ENCODE measurements at regions not wholly inside any gene's neighbourhood (a gene's known extent, or its start where the extent isn't known, plus 50 kb on each side); places are given as distances from the start of the nearest gene placed in this dataset.

DNA sequence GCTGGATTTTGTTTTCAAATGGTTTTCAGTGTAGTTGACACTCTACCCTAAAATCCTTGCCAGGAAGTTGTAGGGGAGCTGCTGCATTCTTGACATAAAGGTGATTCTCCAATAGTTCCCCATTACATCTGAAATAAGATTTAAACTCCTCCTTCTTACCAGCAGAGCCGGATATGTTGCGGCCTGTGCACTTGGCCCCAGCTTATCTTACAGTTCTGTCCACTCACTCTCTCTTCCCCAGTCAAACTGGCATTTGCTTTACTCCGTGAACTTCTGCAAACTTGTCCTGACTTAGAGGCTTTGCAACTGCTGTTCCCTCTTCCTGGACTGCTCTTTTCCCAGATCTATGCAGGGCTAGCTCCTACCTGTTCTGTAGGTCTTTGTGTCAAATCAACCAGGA, 929.5 kb downstream of the VRK1 start:
- no peak for DNase-seq (ENCODE audit: low spot score)

DNA sequence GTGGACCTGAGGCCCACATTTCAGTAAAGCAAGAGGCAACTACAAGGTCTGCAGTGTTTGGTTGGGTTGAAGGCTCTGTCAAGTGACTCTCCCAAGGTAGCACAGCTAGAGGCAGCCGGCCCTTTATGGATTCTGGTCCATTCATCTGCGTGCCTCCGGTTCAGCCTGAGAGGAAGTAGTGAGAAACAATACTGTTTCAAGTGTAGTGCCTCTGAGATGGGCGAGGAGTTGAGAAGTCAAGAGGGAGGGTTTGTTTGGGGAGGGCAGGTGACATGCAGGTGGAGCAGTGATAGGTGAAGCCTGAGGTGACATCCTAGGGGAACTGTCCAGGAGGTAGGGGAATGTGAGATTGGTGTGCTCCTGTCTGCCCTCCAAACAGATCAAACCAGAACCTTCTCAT, 933.5 kb downstream of the VRK1 start:
- no peak for DNase-seq (ENCODE audit: low spot score)

DNA sequence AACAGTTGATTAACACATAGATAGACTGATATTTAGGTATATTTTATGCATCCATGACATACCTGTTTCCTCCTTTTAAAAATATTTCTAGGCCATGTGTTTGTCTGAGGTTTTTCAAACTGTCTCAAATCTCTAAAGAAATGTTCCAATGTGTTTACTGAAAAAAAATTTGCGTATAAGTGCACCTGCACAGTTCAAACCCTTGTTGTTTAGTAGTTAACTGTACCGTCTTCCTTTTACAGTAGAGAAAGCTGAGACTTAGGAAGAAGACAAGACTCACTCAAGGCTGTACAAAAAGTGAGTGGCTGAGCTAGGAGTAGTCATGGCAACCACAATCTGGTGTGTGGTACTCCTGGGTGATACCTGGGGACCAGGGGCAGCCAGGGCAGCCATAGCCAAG, 934.6 kb downstream of the VRK1 start:
- DNase-seq (ENCODE audit: low spot score) = no peak

DNA sequence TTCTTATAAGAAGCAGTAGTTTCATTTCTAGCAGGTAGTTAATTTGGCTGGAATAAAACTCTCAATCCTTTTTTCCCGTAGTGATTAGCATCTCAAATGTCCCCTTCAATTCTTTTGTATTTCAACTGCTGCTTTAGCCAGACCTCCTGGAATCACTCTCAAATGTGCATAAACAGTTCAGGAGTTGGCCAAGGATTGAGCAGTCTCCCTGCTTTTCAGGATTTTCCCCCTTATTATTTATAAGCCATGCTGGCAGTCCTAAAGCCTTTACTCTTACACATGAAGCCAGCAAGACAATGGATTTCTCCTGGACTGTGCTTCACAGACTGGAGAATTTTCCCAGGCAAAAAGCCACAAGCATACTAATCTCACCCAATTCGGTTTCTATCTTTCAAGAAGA, 950.1 kb downstream of the VRK1 start:
- no peak for DNase-seq (ENCODE audit: low spot score)

DNA sequence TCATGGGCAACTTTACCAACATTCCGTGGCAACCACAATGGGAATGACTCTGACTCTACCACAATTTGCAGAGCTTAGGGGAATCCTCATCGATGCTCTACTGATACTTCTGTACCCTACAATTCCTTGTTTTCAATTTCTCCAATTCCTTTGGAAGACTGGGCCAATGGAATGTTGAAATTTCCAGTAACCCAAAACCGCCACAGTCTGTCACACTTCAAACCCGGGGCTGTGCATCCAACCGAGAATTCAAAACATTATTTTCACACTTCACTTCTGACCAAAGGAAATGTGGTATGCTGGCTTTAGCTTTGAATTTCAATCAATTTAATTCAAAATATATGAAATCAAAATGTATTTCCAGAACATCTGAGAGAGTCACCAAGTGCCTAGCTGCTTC, 951.4 kb downstream of the VRK1 start:
- no peak for DNase-seq (ENCODE audit: low spot score)

DNA sequence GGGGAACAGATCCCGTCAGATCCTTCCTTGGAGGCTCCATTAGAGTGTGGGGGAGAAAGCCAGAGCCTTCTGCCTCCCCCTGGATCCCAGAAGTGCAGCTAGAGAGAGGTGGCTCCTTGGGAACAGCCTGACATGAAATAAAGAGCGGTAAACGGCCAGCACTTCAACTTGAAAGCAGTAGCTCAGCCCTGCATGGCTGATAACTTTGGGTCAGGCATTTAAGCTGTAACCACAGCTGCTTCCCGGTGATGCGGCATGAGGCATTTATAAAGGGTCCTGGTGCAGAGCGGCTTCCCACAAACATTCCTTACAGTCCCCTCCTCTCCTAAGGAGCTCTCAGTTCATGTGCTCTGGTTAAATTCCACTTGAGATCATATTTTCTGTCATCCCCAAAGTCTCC, 960.3 kb downstream of the VRK1 start:
- DNase-seq (ENCODE audit: low spot score) = no peak

DNA sequence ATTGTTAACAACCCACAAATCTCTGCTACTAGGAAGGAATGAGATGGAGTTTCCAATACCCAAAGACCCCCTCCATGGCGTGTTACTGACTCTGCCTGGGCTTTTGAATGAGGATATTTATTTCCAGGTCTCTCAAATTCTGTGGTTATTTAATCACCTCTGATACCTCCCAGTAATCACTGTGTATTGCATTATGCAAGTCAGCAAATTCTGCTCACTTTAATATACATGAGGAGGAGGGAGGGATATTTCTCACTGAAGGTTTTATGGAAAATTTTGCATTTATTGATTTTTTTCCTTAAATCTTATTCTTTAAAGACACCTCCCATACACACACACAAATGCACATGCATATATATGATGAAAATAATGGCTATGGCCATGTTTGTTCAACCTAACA, 962.9 kb downstream of the VRK1 start:
- no peak for DNase-seq (ENCODE audit: low spot score)

DNA sequence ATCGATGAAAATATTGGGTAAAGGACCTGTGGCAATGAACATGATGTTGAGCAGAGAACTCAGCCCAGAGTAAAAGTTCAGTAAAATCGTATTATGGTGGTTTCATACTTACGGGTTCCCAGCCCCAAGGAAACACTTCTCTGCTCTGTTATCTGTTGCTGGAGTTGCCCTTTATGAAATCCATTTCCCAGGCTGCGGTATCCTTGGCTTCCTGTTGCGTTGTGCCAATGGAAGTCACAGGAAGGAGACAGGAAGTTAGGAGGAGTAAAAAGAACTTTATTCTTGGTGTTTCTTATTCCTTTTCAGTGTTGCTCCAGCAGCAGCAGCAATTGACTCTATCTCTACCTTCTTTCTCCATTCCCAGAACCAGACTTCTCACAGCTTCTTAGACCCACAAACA, 965.2 kb downstream of the VRK1 start:
- DNase-seq (ENCODE audit: low spot score) = no peak

DNA sequence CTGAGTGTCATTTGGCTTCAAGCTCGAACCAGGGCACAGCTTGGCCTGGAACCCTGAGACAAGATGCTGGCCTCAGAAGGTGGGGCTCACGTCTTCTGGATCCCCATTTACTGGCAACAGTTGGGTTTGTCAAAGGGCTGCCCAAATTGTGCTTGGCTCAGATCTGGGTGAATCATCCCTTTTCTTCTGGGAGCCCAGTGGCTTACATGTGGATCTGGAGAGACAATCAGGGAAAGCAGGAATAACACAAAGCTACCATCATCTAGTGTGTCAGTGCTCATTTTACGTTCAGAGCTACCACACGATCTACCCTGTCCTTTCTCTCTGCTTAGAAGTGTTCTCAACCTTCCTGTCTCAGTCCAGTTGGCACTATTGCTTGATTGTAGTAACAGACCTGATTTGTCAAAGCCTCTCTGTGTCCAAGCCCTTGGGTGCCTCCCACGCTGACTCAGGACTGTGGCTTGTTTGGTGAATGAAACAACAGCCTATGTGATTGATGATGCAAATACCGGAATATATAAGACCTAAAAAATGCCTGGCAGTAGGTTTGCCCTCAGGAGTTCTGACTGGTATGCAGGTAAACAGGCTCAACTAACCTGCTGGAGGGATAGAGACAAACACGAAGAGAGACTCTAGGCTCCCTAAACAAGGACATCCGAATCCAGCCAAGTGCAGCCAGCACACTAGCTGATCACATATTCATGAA, 974.3 kb downstream of the VRK1 start:
- DNase-seq (ENCODE audit: low spot score) = no peak

DNA sequence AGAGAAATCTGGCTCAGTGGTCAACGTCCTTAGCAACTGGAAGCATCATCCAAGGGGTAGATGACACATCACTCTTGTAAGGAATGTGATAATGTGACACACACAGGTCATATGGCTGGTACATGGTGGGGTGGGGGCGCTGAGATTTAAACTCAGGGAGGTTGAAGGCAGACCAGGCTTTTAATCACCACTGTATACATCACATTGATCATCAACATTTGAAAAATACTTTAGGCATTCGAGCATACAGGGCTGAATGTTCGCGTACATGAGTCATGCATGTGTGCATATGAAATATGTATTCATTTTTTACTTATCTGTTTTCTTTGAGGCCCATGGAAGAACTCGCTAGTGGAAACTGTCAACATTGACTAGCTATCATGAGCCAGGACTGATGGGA, 976.4 kb downstream of the VRK1 start:
- no peak for DNase-seq (ENCODE audit: low spot score)

DNA sequence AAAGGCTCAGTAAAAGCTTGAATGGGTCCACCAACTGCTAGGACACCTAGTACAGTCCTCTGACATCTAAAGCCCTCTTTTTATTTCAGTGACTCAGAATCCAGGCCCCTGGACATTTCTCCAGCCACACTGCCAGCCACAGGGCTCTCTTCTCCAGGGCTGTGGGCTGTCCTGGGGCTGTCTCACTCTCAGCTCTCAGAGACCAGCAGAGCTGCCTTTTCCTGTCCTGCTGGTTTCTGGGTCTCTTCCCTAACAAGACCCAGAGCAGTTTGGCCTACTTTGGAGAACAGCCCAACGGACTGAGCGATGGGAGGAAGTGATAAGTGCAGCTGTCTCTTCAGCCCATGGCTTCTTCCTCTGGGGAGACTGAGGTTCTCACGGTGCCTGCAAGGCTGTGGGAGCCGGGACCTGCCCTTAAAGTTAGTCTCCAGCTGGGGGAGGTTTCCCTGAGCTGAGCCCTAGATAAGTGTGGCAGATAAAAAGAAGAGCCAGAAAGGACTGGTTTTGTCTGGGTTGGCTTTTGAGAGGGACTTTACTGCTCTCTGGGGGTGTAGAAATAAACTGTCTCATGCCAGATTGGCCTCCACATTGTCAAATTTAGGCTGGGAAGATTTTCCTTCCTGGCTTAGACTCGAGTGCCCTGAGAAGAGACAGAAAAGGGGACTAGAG, 979.8 kb downstream of the VRK1 start:
- DNase-seq (ENCODE audit: low spot score) = no peak

DNA sequence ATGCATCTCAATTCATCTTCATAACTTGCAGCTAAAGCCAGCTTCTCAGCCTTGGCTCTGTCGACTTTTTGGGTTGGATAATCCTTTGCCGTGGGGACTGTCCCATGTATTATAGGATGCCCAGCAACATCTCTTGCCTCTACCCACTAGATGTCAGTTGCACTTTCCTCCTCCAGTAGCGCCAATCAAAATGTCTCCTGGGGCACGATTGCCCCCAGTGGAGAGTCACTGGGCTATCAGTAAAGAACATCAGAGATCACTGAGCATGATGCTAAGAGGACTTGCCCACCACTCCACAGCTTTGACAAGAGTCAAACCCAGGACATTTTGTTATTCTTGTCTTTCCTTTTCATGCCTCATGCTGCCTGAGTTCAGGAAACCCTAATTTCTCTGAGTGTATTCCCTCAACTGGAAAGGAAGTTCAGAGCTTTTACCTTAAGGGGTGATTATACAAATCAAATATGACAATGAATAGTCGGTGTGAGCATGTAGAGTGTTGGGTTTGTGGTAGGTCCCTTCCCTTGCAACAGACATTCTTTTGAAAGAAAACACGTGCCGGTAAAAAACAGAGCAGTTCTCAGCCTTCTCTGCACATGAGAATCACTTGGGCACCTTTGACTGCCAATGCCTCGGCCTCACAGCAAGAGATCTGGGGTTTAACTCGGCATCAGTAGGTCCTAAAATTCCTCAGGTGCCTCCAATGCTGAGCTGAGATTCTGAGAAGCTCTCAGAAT, 980.6 kb downstream of the VRK1 start:
- DNase-seq (ENCODE audit: low spot score) = no peak

DNA sequence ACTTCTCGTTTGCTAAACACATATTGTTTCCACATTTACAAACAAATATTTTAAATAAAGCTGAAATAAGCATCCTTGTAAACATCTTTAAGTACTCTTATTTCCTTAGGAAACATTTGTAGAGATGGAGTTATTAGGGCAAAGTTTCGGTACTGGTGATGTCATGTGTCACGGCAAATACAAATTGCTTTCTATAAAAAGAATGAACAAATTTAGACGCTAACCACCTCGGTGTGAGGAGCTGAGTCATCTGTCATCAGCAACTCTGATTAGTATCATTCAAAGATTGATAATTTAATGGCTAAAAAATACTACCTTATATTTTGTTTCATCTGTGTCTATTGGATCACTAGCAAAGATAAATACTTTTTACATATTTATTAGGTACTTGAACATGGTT, 982.0 kb downstream of the VRK1 start:
- DNase-seq (ENCODE audit: low spot score) = no peak

DNA sequence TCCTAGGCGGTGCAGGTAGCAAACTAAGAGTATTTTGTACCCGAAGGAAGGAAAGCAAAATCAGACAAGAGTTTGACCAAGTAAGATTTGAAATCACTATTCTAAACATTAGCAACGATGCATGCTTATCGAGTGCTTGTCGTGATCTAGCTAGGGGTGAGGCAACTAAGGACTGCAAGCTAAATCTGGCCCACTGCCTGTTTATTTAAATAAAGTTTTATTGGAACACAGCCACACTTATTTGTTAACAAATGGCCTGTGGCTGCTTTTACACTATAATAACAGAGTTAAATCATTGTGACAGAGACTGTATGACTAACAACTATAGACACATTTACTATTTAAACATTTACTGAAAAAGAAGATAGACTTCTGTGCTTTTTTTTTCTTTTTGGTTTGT, 983.6 kb downstream of the VRK1 start:
- DNase-seq (ENCODE audit: low spot score) = no peak

DNA sequence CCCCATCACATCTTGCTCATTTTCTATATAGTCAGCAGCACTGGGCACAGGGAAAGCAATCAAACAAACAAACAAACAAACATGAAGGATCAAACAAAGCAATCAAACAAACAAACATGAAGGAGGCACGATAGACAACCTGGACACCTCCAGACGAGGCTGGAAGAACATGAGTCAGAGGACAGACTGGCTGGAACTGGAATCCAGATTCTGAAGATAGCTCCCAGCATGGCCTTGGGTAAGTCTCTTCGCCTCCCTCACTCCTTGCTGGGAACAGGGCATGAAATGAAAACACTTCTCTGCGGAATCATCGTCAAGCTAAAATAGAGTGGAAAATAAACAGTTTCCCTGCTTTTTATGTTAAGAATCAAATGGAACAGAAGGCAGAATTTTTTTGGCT, 984.8 kb downstream of the VRK1 start:
- no peak for DNase-seq (ENCODE audit: low spot score)

DNA sequence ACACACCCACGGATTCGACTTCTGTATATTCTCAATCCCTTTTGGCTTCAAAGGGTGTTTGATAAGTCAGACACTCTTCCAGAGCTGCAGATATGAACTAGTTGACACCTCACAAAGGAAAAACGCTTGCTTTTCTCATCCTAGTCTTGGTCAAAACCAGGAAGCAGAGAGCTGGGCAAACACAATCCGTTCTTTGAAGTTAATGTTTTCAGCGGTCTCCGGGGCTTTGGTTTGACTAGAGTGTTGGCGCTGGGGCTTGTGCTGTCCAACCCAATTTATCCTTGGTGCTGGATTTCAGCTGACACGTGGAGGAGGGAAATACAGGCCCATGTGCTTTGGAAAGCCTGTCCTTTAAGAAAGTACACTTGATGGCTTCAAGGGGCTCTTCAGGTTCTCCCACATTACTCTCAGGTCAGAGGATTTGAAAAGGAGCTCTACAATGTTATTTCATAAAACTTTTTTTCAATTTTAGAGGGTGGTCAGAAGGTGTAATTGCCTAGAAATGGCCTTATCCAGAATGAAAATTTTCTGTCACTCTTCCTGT, 985.8 kb downstream of the VRK1 start:
- DNase-seq (ENCODE audit: low spot score) = no peak

DNA sequence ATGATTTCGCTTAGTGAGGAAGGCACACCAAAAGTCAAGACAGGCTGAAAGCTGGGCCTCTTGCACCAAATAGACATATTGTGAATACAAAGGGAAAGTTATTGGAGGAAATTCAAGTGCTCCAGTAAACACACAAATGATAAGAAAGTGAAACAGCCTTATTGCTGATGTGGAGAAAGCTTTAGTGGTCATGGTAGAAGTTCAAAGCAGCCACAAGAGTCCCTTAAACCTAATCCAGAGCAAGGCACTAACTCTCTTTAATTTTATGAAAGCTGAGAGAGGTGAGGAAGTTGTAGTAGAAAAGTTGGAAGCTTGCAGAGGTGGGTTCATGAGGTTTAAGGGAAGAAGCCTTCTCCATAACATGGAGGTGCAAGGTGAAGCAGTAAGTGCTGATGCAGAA, 988.3 kb downstream of the VRK1 start:
- DNase-seq (ENCODE audit: low spot score) = no peak

DNA sequence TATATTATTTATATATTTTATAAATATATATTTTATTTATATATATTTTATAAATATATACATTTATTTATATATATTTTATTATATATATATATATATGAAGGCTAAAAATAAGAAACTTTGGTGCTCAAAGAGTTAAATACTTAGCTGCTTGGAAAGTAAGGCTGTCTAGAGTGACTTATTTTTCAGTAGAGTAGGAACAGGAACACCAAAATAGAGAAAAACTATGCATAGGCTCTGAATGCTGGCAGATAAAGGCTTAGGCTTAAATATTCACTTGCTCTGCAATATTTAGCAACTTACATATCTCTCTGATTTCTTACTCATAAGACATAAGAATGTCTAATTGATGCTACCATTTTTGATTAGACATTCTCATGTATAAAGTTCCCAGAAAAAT, 991.2 kb downstream of the VRK1 start:
- no peak for DNase-seq (ENCODE audit: low spot score)

DNA sequence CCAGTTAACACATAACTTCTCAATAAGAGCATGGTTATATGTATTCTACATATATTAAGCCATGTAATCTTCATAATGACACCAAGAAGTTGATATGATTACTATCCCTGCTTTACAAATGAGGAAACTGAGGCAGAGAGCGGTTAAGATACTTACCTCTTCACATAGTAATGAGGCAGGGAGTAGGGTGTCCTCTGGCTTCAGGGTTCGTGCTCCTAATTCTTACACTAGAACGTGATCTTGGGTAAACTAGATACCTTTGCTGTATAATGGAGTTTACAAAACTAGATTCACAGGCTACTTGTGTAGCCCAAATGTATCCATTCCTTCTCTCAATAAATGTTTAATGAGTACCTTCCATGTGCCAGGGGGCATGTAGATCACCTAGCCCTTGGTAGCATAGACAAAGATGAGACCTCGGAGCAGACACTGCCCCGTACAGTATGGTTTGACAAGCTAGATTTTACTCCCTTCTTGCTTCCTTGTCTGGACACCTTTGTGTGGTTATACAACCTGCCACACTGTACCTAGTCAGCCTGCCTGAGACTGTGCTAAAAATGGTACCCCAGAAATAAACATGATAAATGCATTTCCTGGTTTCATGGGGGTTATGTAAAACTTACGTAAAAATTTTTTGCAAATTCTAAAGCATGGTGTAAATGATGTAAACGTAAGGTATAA, 991.8 kb downstream of the VRK1 start:
- no peak for DNase-seq (ENCODE audit: low spot score)

DNA sequence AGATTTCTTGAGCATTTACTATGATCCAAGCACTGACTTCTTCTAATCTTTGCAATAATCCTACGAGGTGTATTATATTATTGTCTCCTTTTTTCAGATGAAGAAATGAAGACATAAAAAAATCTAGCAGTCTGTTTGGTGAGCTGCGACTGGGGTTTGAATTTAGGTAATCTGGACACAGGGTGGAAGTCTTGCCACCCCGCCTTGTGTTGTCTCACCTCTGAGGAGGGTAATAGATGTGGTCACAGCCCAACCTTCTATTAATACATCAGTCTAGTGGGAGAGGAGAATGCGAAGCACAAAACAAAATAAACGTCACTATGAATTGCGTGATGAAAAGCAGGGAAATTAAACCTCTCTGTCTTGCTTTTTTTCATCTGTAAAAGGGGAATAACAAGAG, 993.9 kb downstream of the VRK1 start:
- DNase-seq (ENCODE audit: low spot score) = no peak

DNA sequence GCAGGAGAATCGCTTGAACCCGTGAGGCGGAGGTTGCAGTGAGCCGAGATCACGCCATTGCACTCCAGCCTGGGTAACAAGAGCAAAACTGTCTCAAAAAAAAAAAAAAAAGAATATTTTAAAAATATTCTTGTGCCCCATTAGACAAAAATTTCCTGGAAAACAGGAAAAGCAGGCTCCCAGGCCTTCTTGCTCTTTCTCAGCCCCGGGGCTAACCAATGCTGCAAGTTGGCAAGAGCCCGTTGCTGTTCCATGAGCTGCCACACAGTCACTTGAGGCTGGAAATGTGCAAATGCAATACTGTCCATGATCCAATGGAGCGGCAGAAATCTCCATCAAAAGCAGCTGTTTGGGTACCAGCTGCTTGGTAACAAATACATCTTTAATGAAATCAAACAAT, 994.7 kb downstream of the VRK1 start:
- no peak for DNase-seq (ENCODE audit: low spot score)

DNA sequence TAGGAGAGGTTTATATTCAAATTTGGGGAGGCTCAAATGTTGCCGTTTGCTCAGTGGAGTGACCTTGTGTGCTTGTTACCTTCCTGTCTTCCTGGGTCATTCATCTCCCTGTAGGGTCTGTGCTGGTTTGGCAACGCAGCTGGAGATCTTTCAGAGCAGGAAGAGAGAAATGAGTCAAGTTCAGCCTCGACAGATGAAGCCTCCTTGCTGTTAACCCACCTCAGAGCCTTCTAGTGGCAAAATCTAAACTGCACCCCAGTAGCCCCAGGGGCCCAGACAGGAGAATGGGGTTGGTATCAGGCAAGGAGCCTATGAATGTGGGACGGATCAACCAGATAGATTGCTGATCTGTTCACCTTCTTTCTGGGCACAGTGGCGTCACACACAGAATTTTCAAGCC, 999.3 kb downstream of the VRK1 start:
- DNase-seq (ENCODE audit: low spot score) = peak; percentile 15

DNA sequence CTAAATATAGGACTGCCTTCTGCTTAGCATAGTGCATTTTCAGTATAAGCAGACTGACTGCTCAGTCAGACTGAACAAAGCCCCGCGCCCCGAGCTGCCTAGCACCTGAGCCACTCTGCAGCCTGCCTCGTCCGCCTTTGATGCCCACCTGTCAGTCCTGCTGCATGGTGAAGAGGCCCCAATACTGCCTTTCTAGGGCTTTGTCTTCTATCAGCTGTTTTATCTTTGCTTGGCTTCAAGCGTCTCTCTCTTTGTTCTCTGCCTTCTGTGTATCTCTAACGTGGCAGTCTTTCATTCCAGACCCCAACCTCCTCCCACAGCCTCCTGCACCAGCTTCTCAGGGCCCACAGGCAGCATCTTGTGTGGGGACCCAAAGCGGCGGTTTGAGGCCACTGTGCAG, 1001.0 kb downstream of the VRK1 start:
- no peak for DNase-seq (ENCODE audit: low spot score)
